ENCODE measurements at regions not wholly inside any gene's neighbourhood (a gene's known extent, or its start where the extent isn't known, plus 50 kb on each side); places are given as distances from the start of the nearest gene placed in this dataset.

DNA sequence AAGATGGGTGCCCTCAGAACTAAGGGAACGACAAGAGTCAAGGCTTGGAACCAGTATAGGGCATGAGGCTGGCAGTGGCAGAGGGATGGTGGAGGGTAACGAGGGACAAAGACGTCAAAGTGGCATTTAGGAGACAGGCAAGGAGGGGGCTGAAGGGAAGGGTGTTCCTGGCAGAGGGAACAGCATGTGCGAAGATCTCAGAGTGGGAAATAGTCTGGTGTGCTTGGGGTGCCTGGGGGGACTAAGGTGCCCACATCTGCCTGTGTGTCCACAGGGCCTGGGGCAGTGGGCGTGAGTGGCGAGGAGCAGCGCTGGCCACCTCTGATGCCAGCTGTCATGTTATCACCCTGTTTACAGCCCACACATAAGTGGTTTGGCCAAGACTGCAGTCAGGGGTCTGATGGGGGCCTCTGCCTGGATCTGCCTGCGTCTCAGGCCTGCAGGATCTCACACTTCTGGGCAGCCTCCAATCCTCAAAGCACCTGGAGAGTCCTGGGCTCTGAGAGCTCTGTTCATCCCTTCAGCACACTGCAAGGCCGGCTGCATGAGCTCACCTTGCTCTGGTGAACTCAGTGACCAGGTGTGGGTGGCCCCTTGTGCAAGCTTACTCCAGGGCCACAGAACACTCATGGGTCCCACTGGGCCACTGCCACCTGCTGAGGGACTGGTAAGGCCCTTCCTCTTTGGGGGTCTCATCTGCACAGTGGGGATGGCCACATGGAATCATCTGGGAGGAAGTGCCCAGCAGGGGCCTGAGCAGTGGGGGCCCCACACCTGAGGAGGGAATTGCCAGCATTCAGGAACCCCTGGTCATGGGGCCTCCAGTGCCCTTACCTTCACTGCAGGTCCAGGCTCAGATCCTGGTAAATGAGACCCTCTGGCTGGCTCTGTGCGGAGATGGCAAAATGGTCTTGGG, 89.7 kb upstream of the SHISAL1 start:
- DNase-seq (ENCODE audit: low read depth) = no peak

DNA sequence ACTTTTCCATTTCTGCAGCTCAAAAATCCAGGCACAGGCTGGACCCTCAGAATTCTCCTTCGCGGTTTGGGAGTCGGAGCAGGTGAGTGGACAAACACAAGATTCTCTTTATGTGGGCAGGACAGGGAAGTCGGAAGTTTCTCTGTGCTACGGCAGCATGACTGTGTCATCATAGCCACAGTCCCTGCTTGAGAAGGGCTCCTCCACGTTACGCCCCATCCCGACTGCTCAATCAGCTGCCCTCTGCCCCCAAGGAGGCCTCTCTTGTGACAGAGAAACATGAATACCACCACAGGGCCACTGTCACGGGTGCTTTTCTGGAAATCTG, 89.0 kb upstream of the SHISAL1 start:
- no peak for DNase-seq (ENCODE audit: low read depth)

DNA sequence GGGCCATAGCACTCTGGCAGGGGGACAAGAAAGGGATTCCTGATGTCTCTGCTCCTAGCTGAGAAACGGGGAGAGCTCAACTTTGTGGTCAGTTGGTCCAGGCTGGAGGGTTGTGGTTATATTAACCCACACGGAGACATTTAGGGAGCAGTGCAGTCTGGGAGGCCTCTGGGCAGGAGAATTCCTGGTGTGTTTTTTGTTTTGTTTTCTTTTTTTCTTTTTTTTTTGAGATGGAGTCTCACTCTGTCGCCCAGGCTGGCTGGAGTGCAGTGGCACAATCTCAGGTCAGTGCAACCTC, 88.0 kb upstream of the SHISAL1 start:
- no peak for DNase-seq (ENCODE audit: low read depth)

DNA sequence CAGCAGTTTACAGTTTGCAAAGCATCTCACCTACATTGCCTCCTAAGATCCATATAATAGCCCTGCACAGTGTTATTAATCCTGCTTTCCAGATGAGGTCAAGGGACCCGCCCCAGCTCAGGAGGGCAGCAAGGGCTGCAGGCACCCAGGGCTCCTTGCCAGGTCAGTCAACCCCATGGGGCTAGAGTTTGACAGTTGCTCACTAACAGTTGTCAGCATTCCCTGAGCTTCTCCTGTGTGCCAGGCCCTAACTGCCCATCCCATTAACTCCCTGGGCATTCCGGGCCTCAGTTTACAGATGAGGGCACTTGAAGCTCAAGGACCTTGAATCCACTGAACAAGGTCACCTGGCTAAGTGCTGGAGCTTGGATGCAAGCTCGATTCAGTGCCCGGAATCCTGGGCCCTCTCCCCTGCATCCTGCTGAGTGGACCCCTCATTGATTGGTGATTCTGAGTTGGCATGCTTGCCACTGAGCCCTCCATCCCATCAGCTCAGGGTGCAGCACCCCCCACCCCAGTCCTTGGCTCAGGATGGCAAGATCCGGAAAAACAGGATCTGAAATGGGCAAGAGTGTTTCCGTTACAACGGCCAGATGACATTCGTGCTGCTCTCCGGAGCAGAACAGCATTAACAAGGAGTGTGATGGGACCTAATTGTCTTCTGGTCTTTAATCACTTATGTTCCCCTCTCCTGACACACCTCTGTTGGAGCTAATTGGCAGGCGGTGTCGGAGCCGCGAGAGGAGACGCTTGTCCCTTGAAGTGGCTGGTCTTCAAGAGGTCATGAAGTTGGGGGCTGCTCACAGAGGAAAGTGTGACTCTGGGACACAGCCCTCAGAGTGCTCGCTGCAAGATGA, 87.4 kb upstream of the SHISAL1 start:
- no peak for DNase-seq (ENCODE audit: low read depth)

DNA sequence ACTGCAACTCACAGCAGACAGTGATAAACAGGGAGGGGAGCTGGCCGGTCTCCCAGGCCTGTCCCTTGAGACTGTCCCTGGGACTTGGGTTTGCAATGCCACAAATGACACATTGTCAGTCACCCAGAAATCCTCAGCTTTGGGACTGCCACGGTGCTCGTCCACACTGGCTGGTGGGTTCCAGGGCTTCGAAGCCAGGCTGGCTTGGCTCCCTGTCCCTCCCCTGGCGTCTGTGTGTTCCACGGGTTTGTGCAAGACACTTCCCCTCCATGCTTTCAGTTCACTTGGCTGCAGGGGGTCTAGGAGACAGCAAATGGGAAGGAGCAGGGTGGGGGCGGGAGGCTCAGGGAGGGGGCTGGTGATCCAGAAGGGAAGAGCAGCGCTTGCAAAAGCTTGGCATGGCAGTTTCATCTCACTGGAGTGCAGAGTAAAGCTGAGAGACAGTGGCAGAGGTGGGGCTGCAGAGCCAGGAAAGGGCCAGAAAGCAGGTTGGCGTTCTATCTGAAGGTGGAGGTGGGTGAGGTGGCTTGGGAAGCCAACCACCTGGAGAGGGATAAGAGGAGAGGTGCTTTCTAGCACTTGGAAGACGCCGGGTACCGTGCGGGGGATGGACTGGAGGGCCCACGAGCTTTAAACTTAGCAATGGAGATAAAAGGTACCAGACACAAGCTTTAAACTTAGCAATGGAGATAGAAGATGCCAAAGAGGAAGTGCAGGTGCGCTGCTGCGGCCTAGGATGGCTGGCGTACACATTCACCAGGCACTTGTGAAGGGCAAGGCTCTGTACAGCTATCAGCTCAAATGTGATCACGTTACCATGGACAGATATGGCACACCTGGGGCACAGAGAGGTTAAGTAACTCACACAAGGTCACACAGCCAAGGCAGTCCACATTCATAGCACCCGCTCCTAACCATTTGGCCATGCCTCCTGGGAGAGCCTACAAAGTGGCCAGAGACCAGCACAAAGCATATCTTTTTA, 86.4 kb upstream of the SHISAL1 start:
- DNase-seq (ENCODE audit: low read depth) = no peak

GRCh38 chr22:44396727-44397722, 84.3 kb upstream of the SHISAL1 start:
- no peak for DNase-seq (ENCODE audit: low read depth)

DNA sequence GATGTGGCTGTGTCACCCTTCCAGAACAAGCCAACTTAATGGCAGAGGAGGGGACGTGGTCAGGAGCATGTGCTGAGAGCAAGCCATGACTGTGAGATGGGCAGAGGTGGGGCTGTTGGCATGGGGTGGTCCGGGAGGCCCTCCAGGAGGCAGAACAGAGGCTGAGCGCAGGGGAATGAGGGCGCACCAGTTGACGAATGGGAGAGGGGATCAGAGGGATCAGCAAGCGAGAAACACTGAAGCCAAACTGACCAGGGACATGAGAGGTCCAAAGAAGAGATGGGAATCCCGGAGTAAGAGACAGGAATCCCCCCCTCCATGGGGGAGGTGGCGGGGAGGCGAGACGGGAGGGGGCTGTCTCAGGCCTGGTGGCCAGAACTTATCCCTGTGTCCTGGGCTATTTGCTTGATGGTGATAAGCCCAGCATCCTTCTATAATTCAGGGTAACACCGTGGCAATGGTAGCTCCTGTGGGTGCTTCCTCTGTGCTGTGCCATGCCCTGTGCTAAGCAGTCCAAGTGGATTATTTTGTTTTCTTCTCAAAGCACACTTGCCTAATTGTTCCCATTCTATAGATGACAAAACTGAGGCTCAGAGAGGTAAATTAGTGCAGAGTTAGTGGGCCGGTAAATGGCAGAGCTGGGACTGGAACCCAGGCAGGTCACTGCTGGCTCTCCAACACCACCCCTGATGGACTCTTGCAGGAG, 83.4 kb upstream of the SHISAL1 start:
- no peak for DNase-seq (ENCODE audit: low read depth)

- DNase-seq (ENCODE audit: low read depth) = no peak
Observed at GRCh38 chr22:44395118-44396005, 82.6 kb upstream of the SHISAL1 start.

GRCh38 chr22:44394246-44395117, 81.7 kb upstream of the SHISAL1 start:
- no peak for DNase-seq (ENCODE audit: low read depth)

DNA sequence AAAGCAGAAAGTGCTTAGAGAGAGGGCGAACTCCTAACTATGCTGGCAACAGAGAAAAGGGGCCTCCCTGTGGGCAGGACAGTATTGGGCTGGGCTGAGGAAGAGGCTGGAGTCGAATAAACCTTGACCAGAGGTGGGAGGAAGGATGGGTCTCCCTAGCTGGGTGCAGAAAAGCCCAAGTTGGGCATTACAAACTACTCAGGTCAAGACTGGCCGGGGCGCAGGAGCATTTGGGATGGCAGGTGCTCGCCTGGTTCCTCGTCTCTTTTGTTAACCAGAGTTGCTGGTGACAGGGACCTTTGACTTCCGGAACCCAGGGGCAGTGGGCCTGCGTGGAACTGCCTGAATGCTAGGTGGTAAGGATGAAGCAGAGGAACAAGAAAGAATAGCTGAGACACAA, 80.3 kb upstream of the SHISAL1 start:
- DNase-seq (ENCODE audit: low read depth) = no peak

DNA sequence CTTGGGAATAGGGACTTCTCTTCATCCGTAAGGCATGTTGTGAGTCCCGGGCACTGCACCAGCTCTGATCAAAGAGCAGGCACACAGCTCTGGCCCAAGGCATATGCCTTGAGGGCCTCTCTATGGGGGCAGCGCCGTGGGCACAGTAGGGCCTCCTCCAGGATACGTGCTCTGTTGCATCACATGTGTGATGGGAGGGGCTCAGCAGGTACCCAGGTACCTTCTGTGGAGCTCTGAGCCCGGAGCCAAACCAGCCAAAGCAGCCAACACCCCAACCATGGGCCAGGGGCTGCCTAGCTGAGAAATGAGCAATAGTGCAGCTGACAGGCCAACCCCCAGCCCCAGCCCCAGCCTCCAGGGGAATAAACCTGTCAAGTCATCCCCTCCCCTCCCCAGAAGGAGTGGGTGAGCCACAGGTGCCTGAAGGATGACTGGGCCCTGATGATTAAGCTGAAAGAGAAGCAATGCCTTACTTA, 79.7 kb upstream of the SHISAL1 start:
- no peak for DNase-seq (ENCODE audit: low read depth)

GRCh38 chr22:44391481-44392445, 79.0 kb upstream of the SHISAL1 start:
- DNase-seq (ENCODE audit: low read depth) = no peak

GRCh38 chr22:44391015-44391414, 78.3 kb upstream of the SHISAL1 start:
- DNase-seq (ENCODE audit: low read depth) = no peak

GRCh38 chr22:44390613-44390970, 77.8 kb upstream of the SHISAL1 start:
- DNase-seq (ENCODE audit: low read depth) = no peak

DNA sequence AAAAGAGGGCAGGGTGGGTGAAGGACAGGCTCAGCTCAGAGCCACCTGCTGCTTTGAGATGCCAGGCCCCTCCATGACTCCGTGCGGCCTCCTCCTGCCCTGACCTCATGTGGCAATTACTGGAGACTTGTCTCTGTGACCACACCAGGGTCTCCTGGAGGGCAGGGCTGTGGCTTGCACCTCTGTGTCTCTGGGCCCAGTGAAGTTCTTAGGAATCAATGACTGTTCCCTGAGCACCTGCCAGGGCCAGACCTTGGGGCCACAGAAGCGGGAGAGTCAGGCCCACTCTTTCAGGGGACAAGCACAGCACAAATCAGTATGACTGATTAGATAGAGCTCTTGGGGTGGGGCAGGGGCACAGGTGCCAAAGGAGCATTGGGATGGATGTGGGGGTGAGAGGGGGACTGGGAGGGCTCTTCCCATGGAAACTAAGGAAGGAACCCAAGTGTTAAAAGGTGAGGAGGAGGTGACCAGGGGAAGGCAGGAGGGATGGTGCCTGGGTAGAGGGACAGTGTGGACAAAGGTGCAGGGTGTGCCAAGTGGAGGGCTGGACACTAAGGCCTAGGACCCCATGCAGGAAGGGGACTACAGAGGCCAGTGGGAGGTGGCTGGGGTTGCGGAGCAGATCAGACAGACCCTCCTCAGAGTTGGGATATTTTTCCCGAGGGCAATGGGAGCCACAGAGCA, 77.3 kb upstream of the SHISAL1 start:
- DNase-seq (ENCODE audit: low read depth) = no peak

GRCh38 chr22:44389181-44389580, 76.4 kb upstream of the SHISAL1 start:
- no peak for DNase-seq (ENCODE audit: low read depth)

Data from fibroblast of gingiva (primary cell).